Lower lobe of right lung (tissue), 2 donors: ENCODE measurements at regions not wholly inside any gene's neighbourhood (a gene's known extent, or its start where the extent isn't known, plus 50 kb on each side); places are given as distances from the start of the nearest gene placed in this dataset.
"Not testable (repeated sequence)": the region's sequence is repeated elsewhere in the genome, so short reads cannot be mapped to it uniquely, and the experiment has no call there.

ENCODE experiments used
- ATAC-seq, 2 donors: fragments of 200-7000 bp; cut with Tn5 transposase; one replicate each; pipeline ENCODE4 v1.9.1; 2020 to 2022; ENCODE audit warnings: mild to moderate bottlenecking in 2 of 2, moderate library complexity in 2 of 2
- DNase-seq: peaks from one replicate; pipeline ENCODE4 v3.0.0-alpha.2; 2020
- H3K27ac ChIP-seq: fragments of 200-600 bp; one replicate; pipeline ENCODE4 v1.8.0; 2022
- H3K27me3 ChIP-seq: fragments of 200-600 bp; one replicate; pipeline ENCODE4 v1.8.0; 2022; ENCODE audit warnings: low read depth
- H3K36me3 ChIP-seq: fragments of 200-600 bp; one replicate; pipeline ENCODE4 v1.8.0; 2022; ENCODE audit warnings: mild to moderate bottlenecking
- H3K4me1 ChIP-seq: fragments of 200-600 bp; one replicate; pipeline ENCODE4 v1.8.0; 2022
- H3K4me3 ChIP-seq: fragments of 200-600 bp; one replicate; pipeline ENCODE4 v1.8.0; 2022; ENCODE audit warnings: mild to moderate bottlenecking
- H3K9me3 ChIP-seq: fragments of 200-600 bp; one replicate; pipeline ENCODE4 v1.8.0; 2022
- CTCF ChIP-seq: fragments of 200-600 bp; IDR thresholded peaks from one replicate; pipeline ENCODE4 v1.8.0; 2022; ENCODE audit warnings: antibody characterized with exemption, mild to moderate bottlenecking
- intact Hi-C: fragments of 100-400 bp; cut with DNase I; formaldehyde crosslinking; loops from one replicate; pipeline ENCODE4 v1.11.0; 2022
- donor health status: DM: no; HTN: yes; CAD: no; lungs with severe emphysema.

GRCh38 chr16:66091471-66091891 lies 275.0 kb upstream of the CDH5 start:
- no peaks in the 10 kb centered on the region for H3K27me3 ChIP-seq
- H3K4me1 ChIP-seq = no peaks in the 10 kb centered on the region
- intact Hi-C loops = no loop called here
- no peak overlapping the region for H3K27ac ChIP-seq
- no peak for ATAC-seq
- H3K36me3 ChIP-seq = no peaks in the 10 kb centered on the region
- H3K9me3 ChIP-seq = no peaks in the 10 kb centered on the region
- TF ChIP-seq CTCF = no peak
- no peak overlapping the region for H3K4me3 ChIP-seq
- DNase-seq = no peak

GRCh38 chr16:66088681-66089080 lies 277.8 kb upstream of the CDH5 start:
- no peaks in the 10 kb centered on the region for H3K36me3 ChIP-seq
- H3K27ac ChIP-seq = no peak overlapping the region
- H3K4me1 ChIP-seq = no peaks in the 10 kb centered on the region
- H3K9me3 ChIP-seq = no peaks in the 10 kb centered on the region
- intact Hi-C loops = no loop called here
- ATAC-seq (no peak), DNase-seq (no peak)
- TF ChIP-seq CTCF = no peak
- H3K27me3 ChIP-seq = no peaks in the 10 kb centered on the region
- no peak overlapping the region for H3K4me3 ChIP-seq

- no peak for TF ChIP-seq CTCF
- DNase-seq = no peak
- no peaks in the 10 kb centered on the region for H3K27me3 ChIP-seq
- no peaks in the 10 kb centered on the region for H3K4me1 ChIP-seq
- intact Hi-C loops = no loop called here
- no peak overlapping the region for H3K27ac ChIP-seq
- ATAC-seq = no peak
- H3K9me3 ChIP-seq = no peaks in the 10 kb centered on the region
- no peak overlapping the region for H3K4me3 ChIP-seq
- no peaks in the 10 kb centered on the region for H3K36me3 ChIP-seq
Measured at GRCh38 chr16:66087308-66087707, 279.2 kb upstream of the CDH5 start.

- no peaks in the 10 kb centered on the region for H3K27me3 ChIP-seq
- no peak for TF ChIP-seq CTCF
- DNase-seq (no peak), ATAC-seq (no peak)
- H3K9me3 ChIP-seq = no peaks in the 10 kb centered on the region
- no peak overlapping the region for H3K4me3 ChIP-seq
- no peaks in the 10 kb centered on the region for H3K36me3 ChIP-seq
- no peak overlapping the region for H3K27ac ChIP-seq
- no peaks in the 10 kb centered on the region for H3K4me1 ChIP-seq
- intact Hi-C loops = no loop called here
Measured at GRCh38 chr16:66085651-66086050, 280.8 kb upstream of the CDH5 start.

GRCh38 chr16:66084731-66085130 lies 281.8 kb upstream of the CDH5 start:
- H3K36me3 ChIP-seq, H3K4me3 ChIP-seq, H3K27ac ChIP-seq, H3K4me1 ChIP-seq, DNase-seq, H3K9me3 ChIP-seq, ATAC-seq, intact Hi-C loops, H3K27me3 ChIP-seq: not testable (repeated sequence)

- H3K4me3 ChIP-seq = no peak overlapping the region
- intact Hi-C loops = no loop called here
- no peaks in the 10 kb centered on the region for H3K4me1 ChIP-seq
- no peaks in the 10 kb centered on the region for H3K9me3 ChIP-seq
- TF ChIP-seq CTCF = no peak
- H3K27me3 ChIP-seq = no peaks in the 10 kb centered on the region
- DNase-seq (no peak), ATAC-seq (no peak)
- no peaks in the 10 kb centered on the region for H3K36me3 ChIP-seq
- H3K27ac ChIP-seq = no peak overlapping the region
Measured at GRCh38 chr16:66084306-66084705, 282.2 kb upstream of the CDH5 start.
